ENCODE measurements at regions not wholly inside any gene's neighbourhood (a gene's known extent, or its start where the extent isn't known, plus 50 kb on each side); places are given as distances from the start of the nearest gene placed in this dataset.

GRCh38 chr10:123373591-123373990 lies 219.4 kb downstream of the BUB3 start:
- Histone ChIP-seq H3K27ac (ENCODE audit: low read depth in 1 of 2, low read length in 2 of 2) (no peak overlapping the region), H3K4me2 (replicated peaks; ENCODE audit: extremely low read depth, low read length, poor library complexity, severe bottlenecking) (no peak overlapping the region), H3K27me3 (ENCODE audit: control insufficient read depth in 2 of 2, insufficient read depth in 2 of 2, low read length in 2 of 2) (no peaks in the 10 kb centered on the region), H3K4me3 (replicated peaks in 1 of 3; ENCODE audit: low read depth in 2 of 3, low read length in 3 of 3) (no peak overlapping the region), H3K4me1 (ENCODE audit: control insufficient read depth in 1 of 2, insufficient read depth in 2 of 2, low read length in 2 of 2) (no peaks in the 10 kb centered on the region), H3K9ac (ENCODE audit: insufficient read depth, low read length, poor library complexity, severe bottlenecking) (no peak overlapping the region), H3K36me3 (replicated peaks in 1 of 2; ENCODE audit: control insufficient read depth in 1 of 2, insufficient read depth in 2 of 2, low read length in 2 of 2) (no peaks in the 10 kb centered on the region), H3K9me3 (replicated peaks in 1 of 2; ENCODE audit: control insufficient read depth in 1 of 2, insufficient read depth in 1 of 2, low read length in 2 of 2) (no peaks in the 10 kb centered on the region), H3K79me2 (ENCODE audit: insufficient read depth, low read length) (no peaks in the 10 kb centered on the region), H2AFZ (ENCODE audit: insufficient read depth, low read depth, low read length, poor library complexity, severe bottlenecking) (no peak overlapping the region), H4K20me1 (ENCODE audit: insufficient read depth, low read length) (no peaks in the 10 kb centered on the region)
- intact Hi-C loops (cut with micrococcal nuclease): no loop called here
- WGBS (ENCODE audit: insufficient coverage): no CpG with 5 or more reads among the region's 6 CpGs
- H3K27me3 Mint-ChIP-seq (ENCODE audit: low read depth in 3 of 3): peaks cover 0 to 5% (median 3%) of the 10 kb centered on the region in 3 donors
- H3K9me3 Mint-ChIP-seq: peaks cover 0 to 14% (median 6%) of the 10 kb centered on the region in 7 donors
- no peak for DNase-seq
- no peak for TF ChIP-seq CTCF (IDR thresholded peaks at IDR 0.05)
- no peak overlapping the region for H3K4me3 Mint-ChIP-seq
- no peak overlapping the region for H3K27ac Mint-ChIP-seq
- H3K36me3 Mint-ChIP-seq: no peaks in the 10 kb centered on the region
- H3K4me1 Mint-ChIP-seq: no peaks in the 10 kb centered on the region

- intact Hi-C loops (cut with micrococcal nuclease): no loop called here
- no peak overlapping the region for H3K4me2 ChIP-seq (replicated peaks; ENCODE audit: extremely low read depth, low read length, poor library complexity, severe bottlenecking)
- no peaks in the 10 kb centered on the region for H3K79me2 ChIP-seq (ENCODE audit: insufficient read depth, low read length)
- no peaks in the 10 kb centered on the region for H4K20me1 ChIP-seq (ENCODE audit: insufficient read depth, low read length)
- H3K27me3 Mint-ChIP-seq (ENCODE audit: low read depth in 3 of 3): peaks cover 0 to 12% (median 5%) of the 10 kb centered on the region in 3 donors
- H3K9me3 ChIP-seq (replicated peaks in 1 of 2; ENCODE audit: control insufficient read depth in 1 of 2, insufficient read depth in 1 of 2, low read length in 2 of 2): no peaks in the 10 kb centered on the region
- no peaks in the 10 kb centered on the region for H3K4me1 ChIP-seq (ENCODE audit: control insufficient read depth in 1 of 2, insufficient read depth in 2 of 2, low read length in 2 of 2)
- H3K27me3 ChIP-seq (ENCODE audit: control insufficient read depth in 2 of 2, insufficient read depth in 2 of 2, low read length in 2 of 2): no peaks in the 10 kb centered on the region
- H3K27ac ChIP-seq (ENCODE audit: low read depth in 1 of 2, low read length in 2 of 2): no peak overlapping the region
- H3K27ac Mint-ChIP-seq: no peak overlapping the region
- 83% methylated on average over 3 of the region's 3 CpGs for WGBS (ENCODE audit: insufficient coverage)
- H2AFZ ChIP-seq (ENCODE audit: insufficient read depth, low read depth, low read length, poor library complexity, severe bottlenecking): no peak overlapping the region
- H3K4me3 Mint-ChIP-seq: no peak overlapping the region
- no peak overlapping the region for H3K4me3 ChIP-seq (replicated peaks in 1 of 3; ENCODE audit: low read depth in 2 of 3, low read length in 3 of 3)
- TF ChIP-seq CTCF (IDR thresholded peaks at IDR 0.05): no peak
- no peaks in the 10 kb centered on the region for H3K36me3 ChIP-seq (replicated peaks in 1 of 2; ENCODE audit: control insufficient read depth in 1 of 2, insufficient read depth in 2 of 2, low read length in 2 of 2)
- peaks cover 0 to 8% (median 2%) of the 10 kb centered on the region in 7 donors for H3K9me3 Mint-ChIP-seq
- H3K9ac ChIP-seq (ENCODE audit: insufficient read depth, low read length, poor library complexity, severe bottlenecking): no peak overlapping the region
- no peaks in the 10 kb centered on the region for H3K4me1 Mint-ChIP-seq
- H3K36me3 Mint-ChIP-seq: no peaks in the 10 kb centered on the region
- no peak for DNase-seq
Observed at GRCh38 chr10:123375097-123375496, 220.9 kb downstream of the BUB3 start.
